IMR-90 (cell line): ENCODE measurements at regions not wholly inside any gene's neighbourhood (a gene's known extent, or its start where the extent isn't known, plus 50 kb on each side); places are given as distances from the start of the nearest gene placed in this dataset.

ENCODE experiments used
- ATAC-seq: fragments of 200-7000 bp; cut with Tn5 transposase; 2 replicates; pipeline ENCODE4 v1.9.1; 2020; ENCODE audit warnings: low read depth, mild to moderate bottlenecking, moderate library complexity
- BruUV-seq: library from RNA; stranded (reverse); fragments of 400-500 nt; replicated peaks from 2 replicates; lab custom pipeline; 2021; lab: Mats Ljungman, UMichigan
- CTCF ChIA-PET: fragments of 300-600 bp; formaldehyde crosslinking; extraction: SDS; loops from one replicate; lab custom pipeline; 2021; ENCODE audit warnings: antibody characterized with exemption; lab: Yijun Ruan, JAX
- POLR2A ChIA-PET: fragments of 300-600 bp; sonication (Branson Sonifier 250); formaldehyde crosslinking; loops from one replicate; lab custom pipeline; 2022; ENCODE audit warnings: antibody characterized with exemption; ENCODE audit not compliant: unreplicated experiment; lab: Charles Lee
- DNase-seq: peaks from one replicate; pipeline ENCODE4 v3.0.0; 2013
- H2AFZ ChIP-seq: replicated peaks from 2 replicates; pipeline ENCODE3; 2013; ENCODE audit warnings: low read length, mild to moderate bottlenecking; ENCODE audit not compliant: poor library complexity
- H2AK5ac ChIP-seq: 2 replicates; pipeline ENCODE4 v1.6.1; 2013; ENCODE audit warnings: low read depth, low read length, inconsistent platforms
- H2AK9ac ChIP-seq: replicated peaks from 2 replicates; pipeline ENCODE3; 2013; ENCODE audit warnings: mild to moderate bottlenecking, low read depth, low read length, moderate library complexity; ENCODE audit not compliant: poor library complexity
- H2BK120ac ChIP-seq: 2 replicates; pipeline ENCODE4 v1.6.1; 2013; ENCODE audit warnings: low read depth, low read length, inconsistent platforms
- H2BK15ac ChIP-seq: 3 replicates; pipeline ENCODE4 v1.6.1; 2013; ENCODE audit warnings: low read depth, low read length, inconsistent platforms
- H2BK20ac ChIP-seq: 2 replicates; pipeline ENCODE4 v1.6.1; 2013; ENCODE audit warnings: low read depth, mild to moderate bottlenecking, inconsistent platforms, low read length, moderate library complexity
- H2BK5ac ChIP-seq: 2 replicates; pipeline ENCODE4 v1.6.1; 2013; ENCODE audit warnings: mild to moderate bottlenecking, low read depth, low read length, inconsistent platforms; ENCODE audit not compliant: poor library complexity, severe bottlenecking
- H3K14ac ChIP-seq: replicated peaks from 2 replicates; pipeline ENCODE4 v1.6.1; 2013; ENCODE audit warnings: low read depth, low read length, inconsistent platforms
- H3K18ac ChIP-seq: 2 replicates; pipeline ENCODE4 v1.6.1; 2013; ENCODE audit warnings: low read depth, low read length, control low read depth
- H3K23ac ChIP-seq: 2 replicates; pipeline ENCODE4 v1.6.1; 2013; ENCODE audit warnings: low read depth, low read length, inconsistent platforms
- H3K27ac ChIP-seq: 2 replicates; pipeline ENCODE4 v1.5.1; 2013; ENCODE audit warnings: mild to moderate bottlenecking, control low read depth, low read length; ENCODE audit not compliant: insufficient read depth
- H3K27me3 ChIP-seq: 2 replicates; pipeline ENCODE4 v1.6.1; 2013; ENCODE audit warnings: low read length; ENCODE audit not compliant: control insufficient read depth, insufficient read depth
- H3K36me3 ChIP-seq: 2 replicates; pipeline ENCODE4 v1.6.1; 2013; ENCODE audit warnings: low read length, mixed read lengths; ENCODE audit not compliant: control insufficient read depth, insufficient read depth
- H3K4ac ChIP-seq: 2 replicates; pipeline ENCODE4 v1.6.1; 2013; ENCODE audit warnings: low read depth, low read length, inconsistent platforms
- H3K4me1 ChIP-seq: 2 replicates; pipeline ENCODE4 v1.6.1; 2013; ENCODE audit warnings: low read length, mixed read lengths; ENCODE audit not compliant: control insufficient read depth, insufficient read depth
- H3K4me2 ChIP-seq: 2 replicates; pipeline ENCODE4 v1.6.1; 2013; ENCODE audit warnings: low read depth, mild to moderate bottlenecking, control low read depth, low read length, moderate library complexity
- H3K4me3 ChIP-seq: 2 replicates; pipeline ENCODE4 v1.5.1; 2013; ENCODE audit warnings: low read depth, mild to moderate bottlenecking, control low read depth, low read length, moderate library complexity; ENCODE audit not compliant: insufficient read depth
- H3K56ac ChIP-seq: 2 replicates; pipeline ENCODE4 v1.6.1; 2013; ENCODE audit warnings: low read length, inconsistent platforms; ENCODE audit not compliant: insufficient read depth; ENCODE audit errors: extremely low read depth
- H3K79me1 ChIP-seq, 2 experiments: 2 replicates each; pipeline ENCODE4 v1.6.1; 2013; ENCODE audit warnings: low read length in 2 of 2, inconsistent platforms in 1 of 2, low read depth in 1 of 2
- H3K9ac ChIP-seq: 2 replicates; pipeline ENCODE4 v1.6.1; 2013; ENCODE audit warnings: low read depth, low read length, control low read depth
- H3K9me1 ChIP-seq: 2 replicates; pipeline ENCODE4 v1.6.1; 2013; ENCODE audit warnings: low read length, inconsistent platforms; ENCODE audit not compliant: insufficient read depth
- H3K9me3 ChIP-seq: 2 replicates; pipeline ENCODE4 v1.6.1; 2013; ENCODE audit warnings: low read length; ENCODE audit not compliant: control insufficient read depth, insufficient read depth
- H4K20me1 ChIP-seq: 2 replicates; pipeline ENCODE4 v1.6.1; 2013; ENCODE audit warnings: low read length, inconsistent platforms; ENCODE audit not compliant: insufficient read depth
- H4K5ac ChIP-seq: 2 replicates; pipeline ENCODE4 v1.6.1; 2013; ENCODE audit warnings: mild to moderate bottlenecking, low read depth, low read length, control low read depth
- H4K8ac ChIP-seq, 2 experiments: 2 replicates each; pipeline ENCODE4 v1.6.1; 2013; ENCODE audit warnings: low read depth in 2 of 2, low read length in 2 of 2, control low read depth in 1 of 2, inconsistent platforms in 1 of 2
- H4K91ac ChIP-seq: 2 replicates; pipeline ENCODE4 v1.6.1; 2013; ENCODE audit warnings: low read depth, low read length, inconsistent platforms; ENCODE audit not compliant: insufficient read depth
- ELK1 ChIP-seq: fragments of 150-350 bp; IDR thresholded peaks from 2 replicates; pipeline ENCODE4 v1.6.1; 2016; ENCODE audit warnings: low read depth, mild to moderate bottlenecking, low read length, moderate library complexity, borderline replicate concordance
- RAD21 ChIP-seq: IDR thresholded peaks from 2 replicates; pipeline ENCODE4 v1.6.1; 2012; ENCODE audit warnings: low read length, improper control_type of control experiment
- RFX5 ChIP-seq: IDR thresholded peaks from 2 replicates; pipeline ENCODE4 v1.8.0; 2012; ENCODE audit warnings: low read depth, mild to moderate bottlenecking, low read length, moderate library complexity
- SMC3 ChIP-seq: fragments of 150-350 bp; IDR thresholded peaks from 2 replicates; pipeline ENCODE4 v1.6.1; 2016; ENCODE audit warnings: low read depth, mild to moderate bottlenecking, antibody characterized with exemption, low read length, moderate library complexity
- USF2 ChIP-seq: fragments of 150-350 bp; IDR thresholded peaks from 2 replicates; pipeline ENCODE4 v1.6.1; 2017; ENCODE audit warnings: mild to moderate bottlenecking, antibody characterized with exemption, low read length, low read depth
- WGBS, 2 experiments: methylation state at CpG; one replicate each; pipeline versions ENCODE4 v1.1.5 to v1.1.7; 2013; ENCODE audit warnings: missing lambda C conversion rate in 2 of 2; ENCODE audit not compliant: insufficient read length in 1 of 2; ENCODE audit errors: extremely low coverage in 2 of 2; 5-methylcytosine and 5-hydroxymethylcytosine counted together
- dilution Hi-C: fragments of 300-500 bp; cut with HindIII; formaldehyde crosslinking; loops from one replicate; pipeline ENCODE4 v1.14.3; 2018; ENCODE audit warnings: low sequenced_read_pairs; ENCODE audit not compliant: unreplicated experiment
- in situ Hi-C: fragments of 300-500 bp; cut with MboI; formaldehyde crosslinking; loops from 3 replicates; pipeline ENCODE4 v1.14.3; 2019; ENCODE audit warnings: low sequenced_read_pairs, inconsistent platforms, mixed read lengths
- intact Hi-C: fragments of 100-400 bp; cut with micrococcal nuclease; formaldehyde crosslinking; loops from 2 replicates; pipeline ENCODE4 v1.10.0; 2022

- no CpG with 5 or more reads among the region's 1 CpG for WGBS, 2 experiments
- H3K18ac ChIP-seq: no peak overlapping the region
- ATAC-seq (no peak), DNase-seq (no peak)
- dilution Hi-C loops: no loop called here
- no peaks in the 10 kb centered on the region for H3K4me1 ChIP-seq
- BruUV-seq: no TSS peak
- no peak overlapping the region for H3K4me2 ChIP-seq
- no peak overlapping the region for H4K91ac ChIP-seq
- H2BK5ac ChIP-seq: no peak overlapping the region
- no peak overlapping the region for H2AK5ac ChIP-seq
- in situ Hi-C loops: no loop called here
- no peak overlapping the region for H3K14ac ChIP-seq
- no peak overlapping the region for H2BK120ac ChIP-seq
- ChIA-PET CTCF (no interaction called here), POLR2A (no interaction called here)
- no peaks in the 10 kb centered on the region for H3K36me3 ChIP-seq
- H3K27me3 ChIP-seq: no peaks in the 10 kb centered on the region
- no peaks in the 10 kb centered on the region for H3K9me1 ChIP-seq
- no peak overlapping the region for H2BK15ac ChIP-seq
- H3K27ac ChIP-seq: no peak overlapping the region
- no peaks in the 10 kb centered on the region for H3K79me1 ChIP-seq
- H3K9ac ChIP-seq: no peak overlapping the region
- H4K20me1 ChIP-seq: no peaks in the 10 kb centered on the region
- no peak overlapping the region for H2AK9ac ChIP-seq
- intact Hi-C loops: no loop called here
- H3K56ac ChIP-seq: no peak overlapping the region
- H3K23ac ChIP-seq: no peak overlapping the region
- TF ChIP-seq USF2 (no peak), RFX5 (no peak), ELK1 (no peak), RAD21 (no peak), SMC3 (no peak)
- no peak overlapping the region for H2BK20ac ChIP-seq
- no peak overlapping the region for H4K8ac ChIP-seq
- no peak overlapping the region for H3K4me3 ChIP-seq
- H4K5ac ChIP-seq: no peak overlapping the region
- H3K4ac ChIP-seq: no peak overlapping the region
- H2AFZ ChIP-seq: no peak overlapping the region
- H3K9me3 ChIP-seq: no peaks in the 10 kb centered on the region
These were observed 112.4 kb upstream of the CXCL13 start for GRCh38 chr4:77493120-77493752.
